Skeletal muscle satellite cell (primary cell): ENCODE measurements at regions not wholly inside any gene's neighbourhood (a gene's known extent, or its start where the extent isn't known, plus 50 kb on each side); places are given as distances from the start of the nearest gene placed in this dataset.
"Not testable (repeated sequence)": the region's sequence is repeated elsewhere in the genome, so short reads cannot be mapped to it uniquely, and the experiment has no call there.

Experiments used
- H3K27me3 ChIP-seq: 2 replicates; pipeline ENCODE4 v1.7.0; 2013; ENCODE audit warnings: low read length; ENCODE audit not compliant: control insufficient read depth, insufficient read depth
- H3K36me3 ChIP-seq: 2 replicates; pipeline ENCODE4 v1.7.0; 2013; ENCODE audit warnings: mild to moderate bottlenecking, control low read depth, low read length; ENCODE audit not compliant: insufficient read depth
- H3K4me1 ChIP-seq: 2 replicates; pipeline ENCODE4 v1.7.0; 2013; ENCODE audit warnings: low read length; ENCODE audit not compliant: control insufficient read depth, insufficient read depth
- H3K4me2 ChIP-seq: 2 replicates; pipeline ENCODE4 v1.7.0; 2013; ENCODE audit warnings: mild to moderate bottlenecking, low read length
- H3K4me3 ChIP-seq: 2 replicates; pipeline ENCODE4 v1.7.0; 2013; ENCODE audit warnings: low read length
- H3K9ac ChIP-seq: 2 replicates; pipeline ENCODE4 v1.7.0; 2013; ENCODE audit warnings: mild to moderate bottlenecking, low read depth, low read length, moderate library complexity
- H3K9me3 ChIP-seq: replicated peaks from 2 replicates; pipeline ENCODE4 v1.7.0; 2013; ENCODE audit warnings: mild to moderate bottlenecking, control low read depth, low read length

- no peak overlapping the region for H3K4me2 ChIP-seq
- H3K4me3 ChIP-seq = no peak overlapping the region
- H3K36me3 ChIP-seq = no peaks in the 10 kb centered on the region
- H3K27me3 ChIP-seq = no peaks in the 10 kb centered on the region
- H3K9me3 ChIP-seq = no peaks in the 10 kb centered on the region
- H3K4me1 ChIP-seq = no peaks in the 10 kb centered on the region
- H3K9ac ChIP-seq = no peak overlapping the region
These were observed 427.0 kb upstream of the KLF12 start for GRCh38 chr13:74561155-74561554.

- H3K9ac ChIP-seq = no peak overlapping the region
- no peaks in the 10 kb centered on the region for H3K36me3 ChIP-seq
These were observed 426.1 kb upstream of the KLF12 start for GRCh38 chr13:74560325-74560724.

GRCh38 chr13:74557870-74558269, 423.7 kb upstream of the KLF12 start:
- no peaks in the 10 kb centered on the region for H3K36me3 ChIP-seq
- H3K9me3 ChIP-seq = no peaks in the 10 kb centered on the region
- H3K27me3 ChIP-seq = no peaks in the 10 kb centered on the region
- peaks cover 18% of the 10 kb centered on the region for H3K4me1 ChIP-seq
- no peak overlapping the region for H3K9ac ChIP-seq
- H3K4me2 ChIP-seq = no peak overlapping the region
- H3K4me3 ChIP-seq = no peak overlapping the region

More at GRCh38 chr13:74560325-74560724, 426.1 kb upstream of the KLF12 start:
- no peak overlapping the region for H3K4me3 ChIP-seq
- no peak overlapping the region for H3K4me2 ChIP-seq
- no peaks in the 10 kb centered on the region for H3K27me3 ChIP-seq
- peaks cover 4% of the 10 kb centered on the region for H3K4me1 ChIP-seq
- H3K9me3 ChIP-seq = no peaks in the 10 kb centered on the region

- H3K4me1 ChIP-seq = peaks cover 18% of the 10 kb centered on the region
- no peaks in the 10 kb centered on the region for H3K27me3 ChIP-seq
- H3K4me3 ChIP-seq = no peak overlapping the region
- no peak overlapping the region for H3K4me2 ChIP-seq
- H3K9me3 ChIP-seq = no peaks in the 10 kb centered on the region
- H3K36me3 ChIP-seq = no peaks in the 10 kb centered on the region
- H3K9ac ChIP-seq = no peak overlapping the region
These were observed 421.6 kb upstream of the KLF12 start for GRCh38 chr13:74555651-74556420.

GRCh38 chr13:74555276-74555625, 421.0 kb upstream of the KLF12 start:
- Histone ChIP-seq H3K4me2 (no peak overlapping the region), H3K9me3 (no peaks in the 10 kb centered on the region), H3K4me3 (no peak overlapping the region), H3K4me1 (peaks cover 18% of the 10 kb centered on the region), H3K27me3 (no peaks in the 10 kb centered on the region), H3K9ac (no peak overlapping the region), H3K36me3 (no peaks in the 10 kb centered on the region)

- no peaks in the 10 kb centered on the region for H3K9me3 ChIP-seq
- no peak overlapping the region for H3K4me3 ChIP-seq
- no peak overlapping the region for H3K9ac ChIP-seq
- H3K27me3 ChIP-seq = no peaks in the 10 kb centered on the region
- H3K4me1 ChIP-seq = peaks cover 18% of the 10 kb centered on the region
- H3K4me2 ChIP-seq = no peak overlapping the region
- no peaks in the 10 kb centered on the region for H3K36me3 ChIP-seq
These were observed 420.5 kb upstream of the KLF12 start for GRCh38 chr13:74554569-74555275.

- Histone ChIP-seq H3K4me1 (peaks cover 11% of the 10 kb centered on the region), H3K9me3 (no peaks in the 10 kb centered on the region), H3K4me3 (no peak overlapping the region), H3K4me2 (no peak overlapping the region), H3K36me3 (no peaks in the 10 kb centered on the region), H3K9ac (no peak overlapping the region), H3K27me3 (no peaks in the 10 kb centered on the region)
These were observed 415.8 kb upstream of the KLF12 start for GRCh38 chr13:74550039-74550438.

- not testable (repeated sequence) for H3K36me3 ChIP-seq, H3K4me3 ChIP-seq, H3K9me3 ChIP-seq, H3K4me1 ChIP-seq, H3K27me3 ChIP-seq, H3K9ac ChIP-seq, H3K4me2 ChIP-seq
These were observed 402.4 kb upstream of the KLF12 start for GRCh38 chr13:74536649-74537048.

GRCh38 chr13:74533226-74533625, 399.0 kb upstream of the KLF12 start:
- H3K9me3 ChIP-seq = no peaks in the 10 kb centered on the region
- no peak overlapping the region for H3K4me3 ChIP-seq
- no peak overlapping the region for H3K4me2 ChIP-seq
- no peaks in the 10 kb centered on the region for H3K27me3 ChIP-seq
- H3K4me1 ChIP-seq = no peaks in the 10 kb centered on the region
- H3K9ac ChIP-seq = no peak overlapping the region
- H3K36me3 ChIP-seq = no peaks in the 10 kb centered on the region

GRCh38 chr13:74530011-74530410, 395.8 kb upstream of the KLF12 start:
- Histone ChIP-seq H3K9me3 (no peaks in the 10 kb centered on the region), H3K4me3 (no peak overlapping the region), H3K36me3 (no peaks in the 10 kb centered on the region), H3K9ac (no peak overlapping the region), H3K4me2 (no peak overlapping the region), H3K27me3 (no peaks in the 10 kb centered on the region), H3K4me1 (no peaks in the 10 kb centered on the region)

GRCh38 chr13:74528734-74529513, 394.7 kb upstream of the KLF12 start:
- Histone ChIP-seq H3K36me3 (no peaks in the 10 kb centered on the region), H3K27me3 (no peaks in the 10 kb centered on the region), H3K4me2 (no peak overlapping the region), H3K9ac (no peak overlapping the region), H3K4me1 (no peaks in the 10 kb centered on the region), H3K9me3 (no peaks in the 10 kb centered on the region), H3K4me3 (no peak overlapping the region)
